ENCODE measurements at regions not wholly inside any gene's neighbourhood (a gene's known extent, or its start where the extent isn't known, plus 50 kb on each side); places are given as distances from the start of the nearest gene placed in this dataset.
"Not testable (repeated sequence)": the region's sequence is repeated elsewhere in the genome, so short reads cannot be mapped to it uniquely, and the experiment has no call there.

DNA sequence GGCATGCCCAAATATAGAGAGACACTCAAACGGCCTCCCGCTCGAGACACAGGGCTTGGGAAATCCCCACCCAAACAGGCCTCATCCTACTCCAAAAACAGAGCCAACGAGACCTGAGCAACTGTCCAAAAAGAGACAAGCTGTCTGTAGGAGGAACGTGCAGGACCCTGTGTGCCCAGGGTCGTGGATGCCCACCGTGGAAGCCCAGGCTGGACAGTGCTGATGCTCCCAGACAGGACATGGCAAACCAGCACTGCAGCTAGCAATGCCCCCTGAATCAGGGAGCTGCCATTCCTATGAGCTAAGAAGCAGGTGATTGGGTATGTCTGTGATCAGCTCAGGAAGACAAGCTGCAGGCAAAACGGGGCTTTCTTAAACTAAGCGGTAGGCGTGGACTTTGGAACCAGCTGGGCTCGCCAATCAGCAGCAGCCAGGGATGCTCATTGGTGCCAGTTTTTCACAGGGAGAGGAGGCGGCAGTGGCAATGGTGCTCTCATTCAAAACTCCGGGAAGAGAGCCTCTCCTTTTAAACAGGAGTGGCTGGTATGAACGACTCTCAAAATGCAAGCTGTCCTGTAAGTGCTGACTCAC is 113.1 kb upstream of the IRX2 start:
- in situ Hi-C loops (cut with MboI; ENCODE audit: low sequenced_read_pairs in 4 of 4) (no loop called here), intact Hi-C loops (cut with DNase I; ENCODE audit: low total_unique reads) (no loop called here)
- no peak overlapping the region for H3K27ac ChIP-seq
- no peak overlapping the region for H3K4me3 ChIP-seq
- ATAC-seq = no peak
- no peaks in the 10 kb centered on the region for H3K36me3 ChIP-seq
- DNase-seq = no peak
- H3K27me3 ChIP-seq = no peaks in the 10 kb centered on the region
- H3K4me1 ChIP-seq = no peaks in the 10 kb centered on the region
- TF ChIP-seq, protein P1, sequence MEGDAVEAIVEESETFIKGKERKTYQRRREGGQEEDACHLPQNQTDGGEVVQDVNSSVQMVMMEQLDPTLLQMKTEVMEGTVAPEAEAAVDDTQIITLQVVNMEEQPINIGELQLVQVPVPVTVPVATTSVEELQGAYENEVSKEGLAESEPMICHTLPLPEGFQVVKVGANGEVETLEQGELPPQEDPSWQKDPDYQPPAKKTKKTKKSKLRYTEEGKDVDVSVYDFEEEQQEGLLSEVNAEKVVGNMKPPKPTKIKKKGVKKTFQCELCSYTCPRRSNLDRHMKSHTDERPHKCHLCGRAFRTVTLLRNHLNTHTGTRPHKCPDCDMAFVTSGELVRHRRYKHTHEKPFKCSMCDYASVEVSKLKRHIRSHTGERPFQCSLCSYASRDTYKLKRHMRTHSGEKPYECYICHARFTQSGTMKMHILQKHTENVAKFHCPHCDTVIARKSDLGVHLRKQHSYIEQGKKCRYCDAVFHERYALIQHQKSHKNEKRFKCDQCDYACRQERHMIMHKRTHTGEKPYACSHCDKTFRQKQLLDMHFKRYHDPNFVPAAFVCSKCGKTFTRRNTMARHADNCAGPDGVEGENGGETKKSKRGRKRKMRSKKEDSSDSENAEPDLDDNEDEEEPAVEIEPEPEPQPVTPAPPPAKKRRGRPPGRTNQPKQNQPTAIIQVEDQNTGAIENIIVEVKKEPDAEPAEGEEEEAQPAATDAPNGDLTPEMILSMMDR (IDR thresholded peaks at IDR 0.05 in 4 of 5, conservative IDR thresholded peaks at IDR 0.05 in 1 of 5) = no peak
- no peak for TF ChIP-seq POLR2A (IDR thresholded peaks at IDR 0.05)
- H3K9me3 ChIP-seq = no peaks in the 10 kb centered on the region

DNA sequence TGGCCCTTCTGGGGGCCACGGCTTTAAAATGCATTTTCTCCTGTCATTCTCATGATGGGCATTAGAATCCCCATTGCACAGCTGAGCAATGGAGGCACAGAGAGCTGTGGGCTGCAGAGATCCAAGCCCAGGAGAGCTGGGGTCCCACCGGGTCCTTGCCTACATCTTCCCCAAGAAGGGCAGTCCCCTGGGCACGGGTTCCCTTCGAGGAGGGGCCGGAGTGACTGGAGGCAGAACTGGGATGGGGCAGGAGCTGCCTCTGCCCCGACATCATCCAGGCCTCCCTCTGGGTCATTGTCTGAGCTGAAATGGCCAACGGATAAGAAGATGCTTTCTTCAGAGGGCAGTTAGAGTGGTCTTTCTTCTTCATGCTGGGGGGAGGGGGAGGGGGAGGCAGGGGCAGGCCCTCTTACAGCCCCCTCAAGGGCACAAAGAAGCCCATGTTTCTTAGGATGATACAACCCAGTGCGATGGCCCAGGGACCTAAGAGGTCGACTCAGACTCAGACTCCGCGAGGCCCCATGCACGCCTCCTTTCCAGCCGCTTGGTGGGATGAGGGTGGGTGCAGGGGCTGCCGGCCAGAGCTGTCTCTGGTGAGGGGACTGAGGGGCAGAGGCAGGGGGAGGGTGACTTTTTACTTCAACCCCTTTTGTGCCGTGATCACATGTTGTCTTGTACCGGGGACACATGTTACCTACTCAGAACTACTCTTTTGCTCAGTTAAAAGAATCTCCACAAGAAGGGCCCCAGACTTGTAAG is 112.4 kb upstream of the IRX2 start:
- intact Hi-C loops (cut with DNase I; ENCODE audit: low total_unique reads) = no loop called here
- H3K4me1 ChIP-seq = no peaks in the 10 kb centered on the region
- H3K9me3 ChIP-seq = no peaks in the 10 kb centered on the region
- ATAC-seq (no peak), DNase-seq (no peak)
- in situ Hi-C loops (cut with MboI; ENCODE audit: low sequenced_read_pairs in 4 of 4) = no loop called here
- no peak overlapping the region for H3K27ac ChIP-seq
- no peaks in the 10 kb centered on the region for H3K36me3 ChIP-seq
- H3K27me3 ChIP-seq = no peaks in the 10 kb centered on the region
- H3K4me3 ChIP-seq = no peak overlapping the region
- TF ChIP-seq POLR2A (IDR thresholded peaks at IDR 0.05) = no peak
- TF ChIP-seq, protein P1 (IDR thresholded peaks at IDR 0.05 in 4 of 5, conservative IDR thresholded peaks at IDR 0.05 in 1 of 5) = no peak

DNA sequence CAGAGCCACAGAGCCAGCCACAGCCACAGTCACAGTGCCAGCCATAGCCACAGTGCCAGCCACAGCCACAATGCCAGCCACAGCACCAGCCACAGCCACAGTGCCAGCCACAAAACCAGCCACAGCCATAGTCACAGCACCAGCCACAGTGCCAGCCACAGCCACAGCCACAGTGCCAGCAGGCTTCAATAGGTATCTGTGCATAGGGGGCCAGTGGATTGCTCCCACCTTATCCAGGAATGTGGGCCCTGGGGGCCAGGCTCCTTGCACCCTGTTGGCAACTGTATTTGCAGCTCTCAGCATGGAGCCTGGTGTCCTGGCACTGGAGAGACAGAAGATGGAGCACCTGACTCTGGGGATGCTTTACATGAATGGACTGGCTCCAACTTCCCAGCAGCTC is 111.7 kb upstream of the IRX2 start:
- Histone ChIP-seq H3K27me3 (no peaks in the 10 kb centered on the region), H3K4me1 (no peaks in the 10 kb centered on the region), H3K4me3 (no peak overlapping the region), H3K27ac (no peak overlapping the region), H3K9me3 (no peaks in the 10 kb centered on the region), H3K36me3 (no peaks in the 10 kb centered on the region)
- in situ Hi-C loops (cut with MboI; ENCODE audit: low sequenced_read_pairs in 4 of 4) = no loop called here
- no peak for ATAC-seq
- no peak for DNase-seq
- intact Hi-C loops (cut with DNase I; ENCODE audit: low total_unique reads) = no loop called here
- TF ChIP-seq, protein P1 (IDR thresholded peaks at IDR 0.05 in 4 of 5, conservative IDR thresholded peaks at IDR 0.05 in 1 of 5) = no peak
- TF ChIP-seq POLR2A (IDR thresholded peaks at IDR 0.05) = no peak

DNA sequence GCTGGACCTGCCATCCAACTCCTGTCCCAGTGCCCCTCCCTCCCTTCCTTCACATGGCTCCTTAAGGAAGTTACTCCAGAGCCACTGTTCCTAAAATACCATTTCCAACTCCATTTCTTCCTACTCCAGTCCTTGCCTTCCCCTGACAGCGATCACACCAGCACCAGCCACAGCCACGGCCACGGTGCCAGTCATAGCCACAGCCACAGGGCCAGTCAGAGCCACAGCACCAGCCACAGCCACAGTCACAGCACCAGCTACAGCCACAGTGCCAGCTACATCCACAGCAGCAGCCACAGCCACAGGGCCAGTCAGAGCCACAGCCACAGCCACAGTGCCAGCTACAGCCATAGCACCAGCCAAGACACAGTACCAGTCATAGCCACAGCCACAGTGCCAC is 110.7 kb upstream of the IRX2 start:
- H3K9me3 ChIP-seq; H3K36me3 ChIP-seq; ATAC-seq; H3K27me3 ChIP-seq; H3K27ac ChIP-seq; intact Hi-C loops (cut with DNase I; ENCODE audit: low total_unique reads); DNase-seq; H3K4me3 ChIP-seq; in situ Hi-C loops (cut with MboI; ENCODE audit: low sequenced_read_pairs in 4 of 4); H3K4me1 ChIP-seq: not testable (repeated sequence)

DNA sequence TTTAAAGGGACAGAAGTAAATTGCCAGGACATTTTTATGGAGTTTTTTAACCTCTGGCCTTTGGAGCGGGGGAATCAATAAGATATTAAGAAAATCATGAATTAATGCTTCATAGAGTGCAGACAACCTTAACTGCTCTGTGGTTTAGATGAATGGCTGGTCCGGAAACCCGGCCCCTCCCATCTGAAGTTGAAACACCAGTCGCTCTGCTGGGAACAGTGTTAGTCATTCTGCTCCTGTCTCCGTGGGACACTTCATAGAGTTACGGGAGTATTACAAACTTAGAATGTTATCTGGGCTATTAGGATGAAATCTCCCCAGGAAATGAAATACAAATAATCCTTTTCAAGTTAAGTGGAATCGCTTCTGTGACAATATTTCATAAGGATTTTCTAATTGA is 110.1 kb upstream of the IRX2 start:
- H3K36me3 ChIP-seq = no peaks in the 10 kb centered on the region
- in situ Hi-C loops (cut with MboI; ENCODE audit: low sequenced_read_pairs in 4 of 4) (no loop called here), intact Hi-C loops (cut with DNase I; ENCODE audit: low total_unique reads) (no loop called here)
- TF ChIP-seq, protein P1 (IDR thresholded peaks at IDR 0.05 in 4 of 5, conservative IDR thresholded peaks at IDR 0.05 in 1 of 5) = no peak
- no peak for TF ChIP-seq POLR2A (IDR thresholded peaks at IDR 0.05)
- no peaks in the 10 kb centered on the region for H3K9me3 ChIP-seq
- H3K4me1 ChIP-seq = no peaks in the 10 kb centered on the region
- no peak for DNase-seq
- H3K27me3 ChIP-seq = no peaks in the 10 kb centered on the region
- no peak overlapping the region for H3K4me3 ChIP-seq
- H3K27ac ChIP-seq = no peak overlapping the region
- ATAC-seq = no peak
